ENCODE measurements at regions not wholly inside any gene's neighbourhood (a gene's known extent, or its start where the extent isn't known, plus 50 kb on each side); places are given as distances from the start of the nearest gene placed in this dataset.
"Not testable (repeated sequence)": the region's sequence is repeated elsewhere in the genome, so short reads cannot be mapped to it uniquely, and the experiment has no call there.

GRCh38 chr9:94421951-94422350, 93.5 kb upstream of the NUTM2F start:
- TF ChIP-seq, protein P1, sequence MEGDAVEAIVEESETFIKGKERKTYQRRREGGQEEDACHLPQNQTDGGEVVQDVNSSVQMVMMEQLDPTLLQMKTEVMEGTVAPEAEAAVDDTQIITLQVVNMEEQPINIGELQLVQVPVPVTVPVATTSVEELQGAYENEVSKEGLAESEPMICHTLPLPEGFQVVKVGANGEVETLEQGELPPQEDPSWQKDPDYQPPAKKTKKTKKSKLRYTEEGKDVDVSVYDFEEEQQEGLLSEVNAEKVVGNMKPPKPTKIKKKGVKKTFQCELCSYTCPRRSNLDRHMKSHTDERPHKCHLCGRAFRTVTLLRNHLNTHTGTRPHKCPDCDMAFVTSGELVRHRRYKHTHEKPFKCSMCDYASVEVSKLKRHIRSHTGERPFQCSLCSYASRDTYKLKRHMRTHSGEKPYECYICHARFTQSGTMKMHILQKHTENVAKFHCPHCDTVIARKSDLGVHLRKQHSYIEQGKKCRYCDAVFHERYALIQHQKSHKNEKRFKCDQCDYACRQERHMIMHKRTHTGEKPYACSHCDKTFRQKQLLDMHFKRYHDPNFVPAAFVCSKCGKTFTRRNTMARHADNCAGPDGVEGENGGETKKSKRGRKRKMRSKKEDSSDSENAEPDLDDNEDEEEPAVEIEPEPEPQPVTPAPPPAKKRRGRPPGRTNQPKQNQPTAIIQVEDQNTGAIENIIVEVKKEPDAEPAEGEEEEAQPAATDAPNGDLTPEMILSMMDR (IDR thresholded peaks at IDR 0.05), result not testable (repeated sequence)
- not testable (repeated sequence) for TF ChIP-seq POLR2A (IDR thresholded peaks at IDR 0.05)

Data from prostate gland (tissue), 2 donors.